Small intestine (tissue), 7 donors: ENCODE measurements at regions not wholly inside any gene's neighbourhood (a gene's known extent, or its start where the extent isn't known, plus 50 kb on each side); places are given as distances from the start of the nearest gene placed in this dataset.

Source experiments
- DNase-seq, 2 donors: peaks; one replicate each; pipeline versions ENCODE4 v3.0.0 to v3.0.0-alpha.2; 2013
- FAIRE-seq: peaks from 2 replicates; lab custom pipeline; 2012; peaks lifted over from hg19 to GRCh38; lab: Jason Lieb, UNC
- H3K27ac ChIP-seq, 3 donors: one replicate each; pipeline ENCODE4 v1.5.1; 2013; ENCODE audit warnings: low read length in 2 of 3, mild to moderate bottlenecking in 2 of 3, control low read depth in 1 of 3, inconsistent platforms in 1 of 3, low read depth in 1 of 3, moderate library complexity in 1 of 3
- H3K27me3 ChIP-seq, 3 donors: one replicate each; pipeline ENCODE4 v1.6.1; 2013; ENCODE audit warnings: low read length in 3 of 3, inconsistent platforms in 1 of 3; ENCODE audit not compliant: control insufficient read depth in 3 of 3, insufficient read depth in 3 of 3
- H3K36me3 ChIP-seq, 3 donors: one replicate each; pipeline ENCODE4 v1.6.1; 2013; ENCODE audit warnings: low read length in 3 of 3, inconsistent platforms in 1 of 3, low read depth in 1 of 3, mild to moderate bottlenecking in 1 of 3, moderate library complexity in 1 of 3; ENCODE audit not compliant: control insufficient read depth in 3 of 3, insufficient read depth in 2 of 3
- H3K4me1 ChIP-seq, 3 donors: one replicate each; pipeline ENCODE4 v1.6.1; 2013; ENCODE audit warnings: low read length in 2 of 3, inconsistent platforms in 1 of 3, low read depth in 1 of 3, mild to moderate bottlenecking in 1 of 3, moderate library complexity in 1 of 3; ENCODE audit not compliant: control insufficient read depth in 3 of 3, insufficient read depth in 2 of 3
- H3K4me3 ChIP-seq, 3 donors: one replicate each; pipeline ENCODE4 v1.5.1; 2013; ENCODE audit warnings: low read length in 3 of 3, control low read depth in 1 of 3, inconsistent platforms in 1 of 3, low read depth in 1 of 3, mild to moderate bottlenecking in 1 of 3, moderate library complexity in 1 of 3
- H3K9me3 ChIP-seq, 2 donors: one replicate each; pipeline ENCODE4 v1.6.1; 2013; ENCODE audit warnings: low read depth in 1 of 2, low read length in 1 of 2; ENCODE audit not compliant: control insufficient read depth in 2 of 2, insufficient read depth in 1 of 2
- WGBS, 3 donors: extraction: QIAGEN DNeasy Blood & Tissue Kit; methylation state at CpG; one replicate each; pipeline ENCODE4 v1.1.7; 2013; 5-methylcytosine and 5-hydroxymethylcytosine counted together
- donor health status: healthy with polysubstance abuse.
- donor health status: control.
- donor health status: control.
- donor health status: Bipolar disorder and iron deficiency.
- donor health status: healthy.

DNA sequence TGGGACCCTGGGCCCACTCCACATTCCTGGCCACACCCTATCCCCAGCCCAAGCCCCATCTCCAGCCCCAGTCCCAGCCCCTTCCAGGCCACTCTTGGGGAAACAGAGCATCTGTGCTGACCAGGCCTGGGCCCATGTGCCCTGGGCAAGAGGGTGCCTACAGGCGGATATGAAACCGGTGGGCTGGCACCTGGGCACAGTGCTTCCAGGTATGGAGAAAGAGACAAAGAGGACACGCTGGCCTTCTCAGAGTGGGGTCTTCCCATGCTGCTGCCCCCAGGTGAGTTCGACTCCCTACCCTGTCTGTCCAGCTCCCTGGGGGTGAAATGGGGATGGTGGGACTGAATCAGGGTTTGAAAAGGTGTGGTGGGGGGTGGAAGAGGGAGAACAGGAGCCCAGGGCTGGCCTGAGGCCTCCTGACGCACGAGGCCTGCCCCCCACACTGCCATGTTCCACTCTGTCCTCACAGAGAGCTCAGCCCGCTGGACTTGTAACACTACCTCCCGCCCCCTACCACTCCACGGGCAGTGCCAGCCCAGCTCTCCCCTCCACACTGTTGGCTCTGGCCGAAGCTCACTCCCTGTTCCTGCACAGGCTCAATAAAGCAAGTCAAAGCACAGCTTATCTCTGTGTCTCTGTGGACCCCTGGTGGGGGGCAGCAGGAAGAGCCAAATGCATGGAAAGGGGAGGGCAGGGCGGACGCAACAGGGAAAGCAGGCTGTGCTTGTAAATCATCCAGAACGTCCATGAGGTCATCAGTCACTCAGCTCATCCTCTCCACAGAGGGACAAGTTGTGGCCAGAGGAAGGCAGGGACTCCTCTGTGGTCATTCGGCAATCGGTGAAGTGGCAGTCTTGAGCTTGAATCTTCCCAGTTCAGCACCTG is 71.1 kb upstream of the TMEM97 start:
- Histone ChIP-seq H3K27ac (no peak overlapping the region), H3K4me3 (no peak overlapping the region), H3K36me3 (no peaks in the 10 kb centered on the region), H3K27me3 (peaks cover 0 to 3% (median 0%) of the 10 kb centered on the region in 3 donors), H3K4me1 (no peaks in the 10 kb centered on the region), H3K9me3 (no peaks in the 10 kb centered on the region)
- 73 to 89% (median 86%) methylated on average over 15 of the region's 15 CpGs for WGBS, 3 donors
- DNase-seq (no peak), FAIRE-seq (no peak)

- H3K9me3 ChIP-seq: no peaks in the 10 kb centered on the region
- H3K27ac ChIP-seq: no peak overlapping the region
- DNase-seq: no peak
- 76 to 85% (median 80%) methylated on average over 5 of the region's 5 CpGs for WGBS, 3 donors
- FAIRE-seq: no peak
- H3K27me3 ChIP-seq: peaks cover 0 to 3% (median 0%) of the 10 kb centered on the region in 3 donors
- no peaks in the 10 kb centered on the region for H3K36me3 ChIP-seq
- H3K4me1 ChIP-seq: no peaks in the 10 kb centered on the region
- H3K4me3 ChIP-seq: no peak overlapping the region
Measured at GRCh38 chr17:28249706-28250105, 69.3 kb upstream of the TMEM97 start.

- Histone ChIP-seq H3K27me3 (peaks cover 0 to 3% (median 0%) of the 10 kb centered on the region in 3 donors), H3K4me1 (no peaks in the 10 kb centered on the region), H3K9me3 (no peaks in the 10 kb centered on the region), H3K27ac (no peak overlapping the region), H3K36me3 (no peaks in the 10 kb centered on the region), H3K4me3 (no peak overlapping the region)
- no peak for FAIRE-seq
- DNase-seq: no peak
- WGBS, 3 donors: 78 to 84% (median 79%) methylated on average over 7 of the region's 7 CpGs
Measured at GRCh38 chr17:28252436-28252835, 66.6 kb upstream of the TMEM97 start.

DNA sequence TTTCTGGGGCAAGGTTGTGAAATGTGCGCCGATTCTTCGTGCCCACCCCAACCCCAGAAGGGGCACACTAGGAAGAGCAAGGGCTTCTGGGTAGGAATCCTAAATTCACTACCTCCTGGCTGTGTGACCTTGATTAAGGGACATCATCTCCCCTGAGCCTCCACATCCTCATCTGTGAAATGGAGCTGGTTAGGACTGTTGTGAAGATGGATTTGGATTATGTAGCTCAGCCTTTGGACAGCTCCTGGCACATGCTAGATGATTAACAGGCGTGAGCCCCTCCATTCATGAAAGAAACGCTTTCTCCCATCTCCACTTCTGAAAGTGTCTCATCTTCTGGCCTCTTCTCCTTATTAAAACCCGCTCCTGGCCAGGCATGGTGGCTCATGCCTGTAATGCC is 65.3 kb upstream of the TMEM97 start:
- FAIRE-seq (no peak), DNase-seq (no peak)
- Histone ChIP-seq H3K27me3 (peaks cover 0 to under 1% (median 0%) of the 10 kb centered on the region in 3 donors), H3K27ac (no peak overlapping the region), H3K4me1 (peaks cover 2 to 9% (median 6%) of the 10 kb centered on the region in 3 donors), H3K9me3 (no peaks in the 10 kb centered on the region), H3K4me3 (no peak overlapping the region), H3K36me3 (no peaks in the 10 kb centered on the region)
- WGBS, 3 donors: 91 to 93% (median 92%) methylated on average over 6 of the region's 6 CpGs

GRCh38 chr17:28255616-28256015 is 63.4 kb upstream of the TMEM97 start:
- no peak for FAIRE-seq
- 60 to 65% (median 62%) methylated on average over 4 of the region's 4 CpGs for WGBS, 3 donors
- H3K27me3 ChIP-seq: no peaks in the 10 kb centered on the region

GRCh38 chr17:28256370-28256769 is 62.6 kb upstream of the TMEM97 start:
- no peak overlapping the region for H3K4me3 ChIP-seq
- no peaks in the 10 kb centered on the region for H3K9me3 ChIP-seq
- no peak for FAIRE-seq
- no peak for DNase-seq
- H3K36me3 ChIP-seq: no peaks in the 10 kb centered on the region
- no peak overlapping the region for H3K27ac ChIP-seq
- H3K27me3 ChIP-seq: no peaks in the 10 kb centered on the region
- 86 to 92% (median 89%) methylated on average over 14 of the region's 14 CpGs for WGBS, 3 donors
- peaks cover 2 to 10% (median 6%) of the 10 kb centered on the region in 3 donors for H3K4me1 ChIP-seq

More at GRCh38 chr17:28255616-28256015, 63.4 kb upstream of the TMEM97 start:
- Histone ChIP-seq H3K27ac (no peak overlapping the region), H3K4me3 (no peak overlapping the region), H3K36me3 (no peaks in the 10 kb centered on the region), H3K9me3 (no peaks in the 10 kb centered on the region), H3K4me1 (peaks cover 2 to 10% (median 6%) of the 10 kb centered on the region in 3 donors)
- DNase-seq: no peak

- Histone ChIP-seq H3K9me3 (peaks cover 0 to 2% of the 10 kb centered on the region in 2 donors), H3K4me3 (no peak overlapping the region), H3K4me1 (peaks cover 2 to 10% (median 6%) of the 10 kb centered on the region in 3 donors), H3K36me3 (no peaks in the 10 kb centered on the region), H3K27ac (no peak overlapping the region), H3K27me3 (no peaks in the 10 kb centered on the region)
- no peak for DNase-seq
- WGBS, 3 donors: 84 to 95% (median 86%) methylated on average over 7 of the region's 7 CpGs
- FAIRE-seq: no peak
Measured at GRCh38 chr17:28256881-28257280, 62.1 kb upstream of the TMEM97 start.

- FAIRE-seq: no peak
- H3K27ac ChIP-seq: no peak overlapping the region
Measured at GRCh38 chr17:28258347-28258887, 60.6 kb upstream of the TMEM97 start.

More at GRCh38 chr17:28258347-28258887, 60.6 kb upstream of the TMEM97 start:
- no peaks in the 10 kb centered on the region for H3K36me3 ChIP-seq
- no peak overlapping the region for H3K4me3 ChIP-seq
- H3K9me3 ChIP-seq: peaks cover 0 to 15% of the 10 kb centered on the region in 2 donors
- WGBS, 3 donors: 7 to 54% (median 29%) methylated on average over 5 of the region's 5 CpGs
- H3K27me3 ChIP-seq: no peaks in the 10 kb centered on the region
- peak; percentile 58 to 80 for DNase-seq
- H3K4me1 ChIP-seq: peaks cover 2 to 10% (median 6%) of the 10 kb centered on the region in 3 donors
